IPS-18a (cell line): ENCODE measurements at regions not wholly inside any gene's neighbourhood (a gene's known extent, or its start where the extent isn't known, plus 50 kb on each side); places are given as distances from the start of the nearest gene placed in this dataset.

Experiments used
- H3K27ac ChIP-seq: one replicate; pipeline ENCODE4 v1.5.1; 2013; ENCODE audit warnings: low read length
- H3K27me3 ChIP-seq: one replicate; pipeline ENCODE4 v1.6.1; 2013; ENCODE audit warnings: mild to moderate bottlenecking, low read length; ENCODE audit not compliant: control insufficient read depth, insufficient read depth
- H3K36me3 ChIP-seq: one replicate; pipeline ENCODE4 v1.6.1; 2013; ENCODE audit warnings: low read depth, low read length; ENCODE audit not compliant: control insufficient read depth
- H3K4me1 ChIP-seq: one replicate; pipeline ENCODE4 v1.6.1; 2013; ENCODE audit warnings: low read depth, low read length; ENCODE audit not compliant: control insufficient read depth
- H3K4me3 ChIP-seq: one replicate; pipeline ENCODE4 v1.5.1; 2013; ENCODE audit warnings: low read length
- H3K9ac ChIP-seq: one replicate; pipeline ENCODE4 v1.6.1; 2013; ENCODE audit warnings: mild to moderate bottlenecking, low read length, moderate library complexity
- H3K9me3 ChIP-seq: one replicate; pipeline ENCODE4 v1.6.1; 2013; ENCODE audit warnings: low read depth, low read length; ENCODE audit not compliant: control insufficient read depth

- H3K27me3 ChIP-seq, result no peaks in the 10 kb centered on the region
- H3K9ac ChIP-seq, result no peak overlapping the region
- H3K4me3 ChIP-seq, result no peak overlapping the region
- H3K9me3 ChIP-seq, result no peaks in the 10 kb centered on the region
- H3K4me1 ChIP-seq, result peaks cover 7% of the 10 kb centered on the region
- no peak overlapping the region for H3K27ac ChIP-seq
- no peaks in the 10 kb centered on the region for H3K36me3 ChIP-seq
Observed at GRCh38 chr2:176457481-176457880, 188.2 kb downstream of the MTX2 start.

- no peak overlapping the region for H3K4me3 ChIP-seq
- H3K36me3 ChIP-seq, result no peaks in the 10 kb centered on the region
- H3K27ac ChIP-seq, result no peak overlapping the region
- H3K9me3 ChIP-seq, result no peaks in the 10 kb centered on the region
- no peak overlapping the region for H3K9ac ChIP-seq
- peaks cover under 1% of the 10 kb centered on the region for H3K4me1 ChIP-seq
- H3K27me3 ChIP-seq, result no peaks in the 10 kb centered on the region
Observed at GRCh38 chr2:176461098-176461808, 192.0 kb downstream of the MTX2 start.

GRCh38 chr2:176461809-176462670 is 192.8 kb downstream of the MTX2 start:
- Histone ChIP-seq H3K27me3 (no peaks in the 10 kb centered on the region), H3K4me3 (no peak overlapping the region), H3K36me3 (no peaks in the 10 kb centered on the region), H3K9ac (no peak overlapping the region), H3K9me3 (no peaks in the 10 kb centered on the region), H3K27ac (no peak overlapping the region), H3K4me1 (no peaks in the 10 kb centered on the region)

- H3K9me3 ChIP-seq, result no peaks in the 10 kb centered on the region
- no peak overlapping the region for H3K4me3 ChIP-seq
- no peaks in the 10 kb centered on the region for H3K27me3 ChIP-seq
- no peak overlapping the region for H3K27ac ChIP-seq
- H3K36me3 ChIP-seq, result no peaks in the 10 kb centered on the region
- H3K4me1 ChIP-seq, result no peaks in the 10 kb centered on the region
- H3K9ac ChIP-seq, result no peak overlapping the region
Observed at GRCh38 chr2:176463546-176463945, 194.3 kb downstream of the MTX2 start.

GRCh38 chr2:176464886-176465564 is 195.8 kb downstream of the MTX2 start:
- H3K27me3 ChIP-seq, result no peaks in the 10 kb centered on the region
- no peaks in the 10 kb centered on the region for H3K4me1 ChIP-seq
- no peak overlapping the region for H3K27ac ChIP-seq

GRCh38 chr2:176466918-176467452 is 197.7 kb downstream of the MTX2 start:
- H3K36me3 ChIP-seq, result no peaks in the 10 kb centered on the region
- H3K27ac ChIP-seq, result no peak overlapping the region
- no peak overlapping the region for H3K9ac ChIP-seq
- H3K4me3 ChIP-seq, result no peak overlapping the region
- H3K9me3 ChIP-seq, result no peaks in the 10 kb centered on the region
- no peaks in the 10 kb centered on the region for H3K4me1 ChIP-seq
- no peaks in the 10 kb centered on the region for H3K27me3 ChIP-seq

More at GRCh38 chr2:176464886-176465564, 195.8 kb downstream of the MTX2 start:
- no peak overlapping the region for H3K4me3 ChIP-seq
- H3K9ac ChIP-seq, result no peak overlapping the region
- no peaks in the 10 kb centered on the region for H3K36me3 ChIP-seq
- H3K9me3 ChIP-seq, result no peaks in the 10 kb centered on the region

- Histone ChIP-seq H3K9me3 (no peaks in the 10 kb centered on the region), H3K27ac (no peak overlapping the region), H3K27me3 (no peaks in the 10 kb centered on the region), H3K36me3 (no peaks in the 10 kb centered on the region), H3K9ac (no peak overlapping the region), H3K4me1 (no peaks in the 10 kb centered on the region), H3K4me3 (no peak overlapping the region)
Observed at GRCh38 chr2:176467595-176467994, 198.4 kb downstream of the MTX2 start.

GRCh38 chr2:176468457-176469113 is 199.3 kb downstream of the MTX2 start:
- H3K4me1 ChIP-seq, result no peaks in the 10 kb centered on the region
- H3K9me3 ChIP-seq, result no peaks in the 10 kb centered on the region
- no peak overlapping the region for H3K27ac ChIP-seq
- H3K9ac ChIP-seq, result no peak overlapping the region
- no peaks in the 10 kb centered on the region for H3K36me3 ChIP-seq
- H3K4me3 ChIP-seq, result no peak overlapping the region
- no peaks in the 10 kb centered on the region for H3K27me3 ChIP-seq

- Histone ChIP-seq H3K4me1 (no peaks in the 10 kb centered on the region), H3K9ac (no peak overlapping the region), H3K36me3 (no peaks in the 10 kb centered on the region), H3K27me3 (no peaks in the 10 kb centered on the region), H3K4me3 (no peak overlapping the region), H3K27ac (no peak overlapping the region), H3K9me3 (no peaks in the 10 kb centered on the region)
Observed at GRCh38 chr2:176470713-176471112, 201.5 kb downstream of the MTX2 start.

- H3K9me3 ChIP-seq, result no peaks in the 10 kb centered on the region
- H3K4me3 ChIP-seq, result no peak overlapping the region
- H3K27me3 ChIP-seq, result no peaks in the 10 kb centered on the region
- no peak overlapping the region for H3K27ac ChIP-seq
- no peaks in the 10 kb centered on the region for H3K4me1 ChIP-seq
- H3K36me3 ChIP-seq, result no peaks in the 10 kb centered on the region
- no peak overlapping the region for H3K9ac ChIP-seq
Observed at GRCh38 chr2:176471949-176472348, 202.7 kb downstream of the MTX2 start.

- Histone ChIP-seq H3K36me3 (no peaks in the 10 kb centered on the region), H3K9ac (no peak overlapping the region), H3K27me3 (no peaks in the 10 kb centered on the region), H3K9me3 (no peaks in the 10 kb centered on the region), H3K4me1 (no peaks in the 10 kb centered on the region), H3K4me3 (no peak overlapping the region), H3K27ac (no peak overlapping the region)
Observed at GRCh38 chr2:176473177-176473576, 203.9 kb downstream of the MTX2 start.
